Endothelial cell of umbilical vein (primary cell): ENCODE measurements at regions not wholly inside any gene's neighbourhood (a gene's known extent, or its start where the extent isn't known, plus 50 kb on each side); places are given as distances from the start of the nearest gene placed in this dataset.

Experiments
- BruUV-seq: library from RNA; stranded (reverse); fragments of 400-500 nt; replicated peaks from 2 replicates; lab custom pipeline; 2021; lab: Mats Ljungman, UMichigan
- CTCF ChIA-PET: fragments of 300-600, 350-600 bp; sonication (Branson Sonifier 250); formaldehyde crosslinking; loops from one replicate; lab custom pipeline; 2021; ENCODE audit warnings: antibody characterized with exemption, inconsistent platforms; lab: Charles Lee
- POLR2A ChIA-PET: fragments of 300-600, 350-600 bp; sonication (Branson Sonifier 250); formaldehyde crosslinking; loops from one replicate; lab custom pipeline; 2021; ENCODE audit warnings: antibody characterized with exemption, inconsistent platforms; lab: Charles Lee
- DNase-seq: peaks from one replicate; pipeline ENCODE4 v3.0.0-alpha.2; 2011; ENCODE audit warnings: low read depth, low spot score
- FAIRE-seq: peaks from 2 replicates; lab custom pipeline; 2011; peaks lifted over from hg19 to GRCh38; lab: Jason Lieb, UNC
- H2AFZ ChIP-seq: 2 replicates; pipeline ENCODE4 v1.6.0; 2012; ENCODE audit warnings: low read depth, low read length, control low read depth, inconsistent platforms
- H3K27ac ChIP-seq: 2 replicates; pipeline ENCODE4 v1.5.1; 2011; ENCODE audit warnings: low read depth, mild to moderate bottlenecking, control low read depth, low read length, moderate library complexity; ENCODE audit not compliant: insufficient read depth
- H3K27me3 ChIP-seq, 2 experiments: 2 replicates each; pipeline versions ENCODE4 v1.6.0 to v1.6.1; 2011; ENCODE audit warnings: low read length in 2 of 2, mixed read lengths in 1 of 2; ENCODE audit not compliant: control insufficient read depth in 2 of 2, insufficient read depth in 2 of 2
- H3K36me3 ChIP-seq, 2 experiments: 2 replicates in 1 of 2; 3 replicates in 1 of 2; pipeline ENCODE4 v1.5.1; 2011; ENCODE audit warnings: low read length in 2 of 2, mild to moderate bottlenecking in 1 of 2, moderate library complexity in 1 of 2; ENCODE audit not compliant: control insufficient read depth in 2 of 2, insufficient read depth in 2 of 2; ENCODE audit errors: extremely low read depth in 1 of 2
- H3K4me1 ChIP-seq: 3 replicates; pipeline ENCODE4 v1.5.1; 2011; ENCODE audit warnings: mild to moderate bottlenecking, low read length; ENCODE audit not compliant: control insufficient read depth, insufficient read depth; ENCODE audit errors: extremely low read depth
- H3K4me2 ChIP-seq: 2 replicates; pipeline ENCODE4 v1.6.1; 2011; ENCODE audit warnings: low read length, control low read depth, mixed read lengths; ENCODE audit not compliant: insufficient read depth
- H3K4me3 ChIP-seq, 3 experiments: fragments of 200-600 bp in 1 of 3; sonication (generic), shearing (Covaris generic) in 1 of 3; replicated peaks in 1 of 3; 2 replicates each; pipeline ENCODE4 v1.5.1; 2011 to 2016; ENCODE audit warnings: control low read depth in 3 of 3, low read length in 3 of 3, mild to moderate bottlenecking in 2 of 3, inconsistent platforms in 1 of 3, low read depth in 1 of 3, moderate library complexity in 1 of 3; ENCODE audit not compliant: insufficient read depth in 1 of 3
- H3K79me2 ChIP-seq: 2 replicates; pipeline ENCODE4 v1.6.0; 2012; ENCODE audit warnings: low read length, inconsistent platforms; ENCODE audit not compliant: control insufficient read depth, insufficient read depth
- H3K9ac ChIP-seq: replicated peaks from 2 replicates; pipeline ENCODE3; 2011; ENCODE audit warnings: low read length, control low read depth; ENCODE audit not compliant: insufficient read depth; ENCODE audit errors: extremely low read depth
- H3K9me1 ChIP-seq: replicated peaks from 3 replicates; pipeline ENCODE4 v1.6.0; 2011; ENCODE audit warnings: mild to moderate bottlenecking, low read length; ENCODE audit not compliant: control insufficient read depth, insufficient read depth; ENCODE audit errors: extremely low read depth
- H3K9me3 ChIP-seq: replicated peaks from 2 replicates; pipeline ENCODE4 v1.5.1; 2012; ENCODE audit warnings: low read length, inconsistent platforms; ENCODE audit not compliant: control insufficient read depth, insufficient read depth
- H4K20me1 ChIP-seq: replicated peaks from 2 replicates; pipeline ENCODE3; 2011; ENCODE audit warnings: mild to moderate bottlenecking, low read length; ENCODE audit not compliant: control insufficient read depth, insufficient read depth; ENCODE audit errors: extremely low read depth
- CTCF ChIP-seq, 2 donors: IDR thresholded peaks; 1 replicate in 1 of 2; 2 replicates in 1 of 2; pipeline ENCODE4 v1.5.1; 2011; ENCODE audit warnings: low read length in 2 of 2, mild to moderate bottlenecking in 2 of 2, moderate library complexity in 2 of 2, control low read depth in 1 of 2, inconsistent platforms in 1 of 2, low read depth in 1 of 2; ENCODE audit not compliant: insufficient read depth in 1 of 2; ENCODE audit errors: extremely low read depth in 1 of 2
- EZH2 ChIP-seq: IDR thresholded peaks from 2 replicates; pipeline ENCODE4 v1.6.1; 2012; ENCODE audit warnings: borderline replicate concordance, low read depth, mild to moderate bottlenecking, moderate library complexity, low read length, inconsistent platforms; ENCODE audit not compliant: severe bottlenecking
- FOS ChIP-seq: IDR thresholded peaks from 2 replicates; pipeline ENCODE4 v1.6.1; 2011; ENCODE audit warnings: mild to moderate bottlenecking, low read length, moderate library complexity, borderline replicate concordance; ENCODE audit not compliant: insufficient read depth
- GATA2 ChIP-seq: IDR thresholded peaks from 2 replicates; pipeline ENCODE4 v1.7.0; 2011; ENCODE audit warnings: low read depth, mild to moderate bottlenecking, moderate library complexity, mixed read lengths, low read length; ENCODE audit not compliant: insufficient read length, insufficient read depth
- JUN ChIP-seq: IDR thresholded peaks from 2 replicates; pipeline ENCODE4 v1.6.1; 2011; ENCODE audit warnings: borderline replicate concordance, low read depth; ENCODE audit not compliant: insufficient read length, insufficient read depth
- MAX ChIP-seq: IDR thresholded peaks from 2 replicates; pipeline ENCODE4 v1.6.1; 2011; ENCODE audit not compliant: insufficient read depth, insufficient read length
- MYC ChIP-seq: IDR thresholded peaks from one replicate; pipeline ENCODE4 v1.6.1; 2011; ENCODE audit warnings: mild to moderate bottlenecking, low read depth, low read length
- POLR2A ChIP-seq: IDR thresholded peaks from 2 replicates; pipeline ENCODE4 v1.6.1; 2012; ENCODE audit warnings: low read depth, mild to moderate bottlenecking, control low read depth, low read length
- POLR2AphosphoS5 ChIP-seq: IDR thresholded peaks from 2 replicates; pipeline ENCODE4 v1.6.1; 2012; ENCODE audit warnings: low read depth, mild to moderate bottlenecking, control low read depth, low read length, moderate library complexity; ENCODE audit not compliant: insufficient read depth
- dilution Hi-C: fragments of 300-500 bp; cut with MboI; formaldehyde crosslinking; loops from one replicate; pipeline ENCODE4 v1.15.0; 2019; ENCODE audit warnings: low sequenced_read_pairs; ENCODE audit not compliant: extremely low pct_ligation_motif_present
- intact Hi-C: fragments of 100-400 bp; cut with micrococcal nuclease; formaldehyde crosslinking; loops from one replicate; pipeline ENCODE4 v1.10.0; 2022

GRCh38 chr7:65268782-65269149, 104.9 kb upstream of the ZNF92 start:
- no peaks in the 10 kb centered on the region for H3K79me2 ChIP-seq
- ChIA-PET CTCF (interaction anchor here (1.1 to 1.3 kb wide), 2 partner anchors 39 to 52 kb away, joined by 3 to 4 read pairs; no protein-coding TSS in a partner anchor), POLR2A (no interaction called here)
- H3K4me2 ChIP-seq = peak overlapping the region; percentile 62
- FAIRE-seq (no peak), DNase-seq (no peak)
- no peak overlapping the region for H3K27ac ChIP-seq
- no peaks in the 10 kb centered on the region for H3K9me1 ChIP-seq
- no peak overlapping the region for H2AFZ ChIP-seq
- no peak overlapping the region for H3K9ac ChIP-seq
- H3K27me3 ChIP-seq = peaks cover 0 to 7% of the 10 kb centered on the region in 2 experiments
- BruUV-seq = no TSS peak
- TF ChIP-seq JUN = no peak
- TF ChIP-seq FOS = no peak
- no peak for TF ChIP-seq CTCF (IDR thresholded peaks at IDR 0.05; ENCODE audit: extremely low read depth in 1 of 2, insufficient read depth in 1 of 2, low read depth in 1 of 2, low read length in 2 of 2)
- no peak for TF ChIP-seq POLR2A
- TF ChIP-seq GATA2 = no peak
- no peak for TF ChIP-seq MAX
- no peak for TF ChIP-seq POLR2AphosphoS5
- TF ChIP-seq MYC = no peak
- no peak for TF ChIP-seq EZH2
- intact Hi-C loops (loop anchor here (2.0 kb wide), 1 partner anchor 18 kb away; no protein-coding TSS in a partner anchor), dilution Hi-C loops (no loop called here)
- peak overlapping the region in 1 of 3 experiments; percentile 67 for H3K4me3 ChIP-seq
- H3K36me3 ChIP-seq = no peaks in the 10 kb centered on the region
- no peaks in the 10 kb centered on the region for H3K4me1 ChIP-seq
- no peaks in the 10 kb centered on the region for H3K9me3 ChIP-seq
- H4K20me1 ChIP-seq = no peaks in the 10 kb centered on the region
